MG63 (cell line): ENCODE measurements at regions not wholly inside any gene's neighbourhood (a gene's known extent, or its start where the extent isn't known, plus 50 kb on each side); places are given as distances from the start of the nearest gene placed in this dataset.
"Not testable (repeated sequence)": the region's sequence is repeated elsewhere in the genome, so short reads cannot be mapped to it uniquely, and the experiment has no call there.

Experiments used
- DNase-seq: peaks from one replicate; pipeline ENCODE4 v3.0.0-alpha.2; 2020
- H3K27me3 ChIP-seq: fragments of 250-450 bp; sonication (Bioruptor Pico); 2 replicates; pipeline ENCODE4 v1.5.1; 2020; ENCODE audit warnings: mild to moderate bottlenecking, moderate library complexity
- H3K36me3 ChIP-seq: fragments of 250-450 bp; sonication (Bioruptor Pico); 2 replicates; pipeline ENCODE4 v1.5.1; 2020; ENCODE audit warnings: mild to moderate bottlenecking, moderate library complexity
- H3K4me3 ChIP-seq: fragments of 250-450 bp; sonication (Bioruptor Pico); 2 replicates; pipeline ENCODE4 v1.5.1; 2020; ENCODE audit warnings: mild to moderate bottlenecking, moderate library complexity
- H3K9me3 ChIP-seq: fragments of 250-450 bp; sonication (Bioruptor Pico); 2 replicates; pipeline ENCODE4 v1.5.1; 2020; ENCODE audit warnings: mild to moderate bottlenecking, moderate library complexity

DNA sequence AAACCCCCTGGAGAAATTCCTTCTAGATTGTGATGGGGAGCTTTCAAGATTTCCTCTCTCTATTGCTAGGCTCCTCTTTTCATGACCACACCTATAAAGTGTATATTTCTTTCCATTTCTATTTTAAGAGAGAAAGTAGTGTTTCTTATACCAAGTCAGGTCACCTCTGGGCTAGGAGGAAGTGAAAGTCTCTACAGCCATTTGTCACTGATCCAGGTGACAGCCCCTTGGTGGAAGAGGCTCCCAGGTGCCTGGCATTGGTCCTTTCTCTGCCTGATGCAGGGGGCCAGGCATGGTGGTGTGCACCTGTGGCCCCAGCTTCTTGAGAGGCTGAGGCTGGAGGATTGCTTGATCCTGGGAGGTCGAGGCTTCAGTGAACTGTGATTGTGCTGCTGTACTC is 64.7 kb downstream of the DHCR7 start:
- no peak overlapping the region for H3K4me3 ChIP-seq
- H3K36me3 ChIP-seq = no peaks in the 10 kb centered on the region
- H3K27me3 ChIP-seq = peaks cover 8% of the 10 kb centered on the region
- H3K9me3 ChIP-seq = no peaks in the 10 kb centered on the region
- DNase-seq = no peak

DNA sequence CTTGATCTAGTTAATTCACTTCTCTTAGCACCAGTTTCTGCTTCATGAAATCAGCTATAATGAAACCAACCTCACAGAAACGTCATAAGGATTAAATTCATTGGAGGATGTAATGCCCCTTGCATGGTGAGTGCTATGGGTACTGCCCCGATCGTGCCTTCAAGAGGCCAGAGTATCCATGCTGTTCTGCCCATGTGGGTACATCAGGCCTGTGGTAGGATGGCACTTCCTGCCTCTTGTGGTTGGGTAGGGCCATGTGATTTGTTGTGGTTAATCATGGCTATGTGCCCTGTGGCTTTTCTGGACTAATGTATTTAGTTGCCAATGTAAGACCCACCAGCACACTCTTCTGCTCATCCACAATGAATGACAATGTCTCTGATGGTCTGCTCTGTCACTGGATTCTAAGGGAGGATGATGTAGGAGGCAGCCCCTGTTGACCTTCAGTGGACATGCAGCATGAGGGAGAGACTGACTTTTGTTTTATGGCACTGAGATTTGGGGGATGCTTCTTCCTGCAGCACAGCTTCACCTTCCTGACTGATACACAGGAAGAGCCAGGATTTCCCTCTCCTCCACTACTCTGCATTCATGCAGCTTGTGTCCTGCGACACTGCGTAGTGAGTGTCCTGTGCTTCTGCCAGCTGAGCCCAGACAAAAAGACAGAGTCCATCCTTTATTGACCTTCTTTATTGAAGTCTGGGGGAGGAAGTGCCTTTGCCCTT is 66.2 kb downstream of the DHCR7 start:
- H3K36me3 ChIP-seq = no peaks in the 10 kb centered on the region
- H3K27me3 ChIP-seq = peaks cover 19% of the 10 kb centered on the region
- no peak overlapping the region for H3K4me3 ChIP-seq
- DNase-seq = no peak
- no peaks in the 10 kb centered on the region for H3K9me3 ChIP-seq

DNA sequence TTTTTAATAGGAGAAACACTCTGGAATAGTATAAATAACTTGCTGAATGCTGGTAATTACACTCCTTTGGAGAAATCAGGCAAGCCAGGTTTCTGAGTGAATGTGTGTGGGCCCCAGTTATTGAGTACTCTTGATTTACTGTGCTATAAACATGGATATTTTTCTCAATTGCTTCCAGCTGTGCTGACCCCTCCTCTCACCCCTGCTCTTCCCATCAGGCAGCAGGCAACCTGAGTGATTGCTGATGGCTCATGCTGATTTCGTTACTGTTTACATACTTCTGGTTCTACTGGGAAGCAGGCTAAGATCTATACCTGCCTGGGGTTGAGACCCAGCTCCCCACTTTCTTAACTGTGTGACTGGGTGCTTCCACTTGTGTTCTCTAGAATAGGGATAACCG is 68.5 kb downstream of the DHCR7 start:
- Histone ChIP-seq H3K36me3 (no peaks in the 10 kb centered on the region), H3K4me3 (no peak overlapping the region), H3K9me3 (no peaks in the 10 kb centered on the region), H3K27me3 (peaks cover 16% of the 10 kb centered on the region)
- DNase-seq = no peak

DNA sequence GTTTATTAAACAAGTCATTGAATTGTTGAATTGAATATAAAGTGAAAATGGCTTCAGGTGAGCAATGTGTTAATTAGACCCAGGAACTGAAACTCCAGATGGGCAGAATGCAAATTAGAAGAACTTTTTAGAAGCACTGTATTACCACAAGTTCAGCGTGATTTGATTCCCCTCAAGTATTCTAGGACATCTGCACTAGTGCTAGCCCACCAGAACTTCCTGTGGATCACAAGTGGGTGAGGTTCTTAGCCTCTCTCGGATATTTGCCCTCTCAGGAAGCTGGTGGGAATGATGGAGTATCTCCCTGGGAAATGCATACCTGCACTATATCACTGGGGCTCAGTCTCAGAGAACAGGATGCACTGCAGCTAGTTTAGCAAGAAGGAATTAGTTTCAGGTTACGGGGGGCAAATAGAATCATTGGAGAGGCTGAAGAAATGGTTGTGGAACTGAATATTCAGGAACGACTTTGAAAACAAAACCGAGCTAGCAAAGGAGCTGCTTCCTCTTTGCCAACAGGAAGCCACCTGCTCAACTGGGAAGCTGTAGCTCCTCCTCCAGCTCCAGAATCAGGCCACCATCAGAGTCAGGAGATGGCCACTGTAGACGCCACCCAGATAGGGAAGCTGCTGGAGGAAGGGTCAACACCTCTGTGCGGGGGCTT is 74.3 kb downstream of the DHCR7 start:
- DNase-seq = no peak
- Histone ChIP-seq H3K4me3 (no peak overlapping the region), H3K36me3 (no peaks in the 10 kb centered on the region), H3K9me3 (no peaks in the 10 kb centered on the region), H3K27me3 (peaks cover 13% of the 10 kb centered on the region)

DNA sequence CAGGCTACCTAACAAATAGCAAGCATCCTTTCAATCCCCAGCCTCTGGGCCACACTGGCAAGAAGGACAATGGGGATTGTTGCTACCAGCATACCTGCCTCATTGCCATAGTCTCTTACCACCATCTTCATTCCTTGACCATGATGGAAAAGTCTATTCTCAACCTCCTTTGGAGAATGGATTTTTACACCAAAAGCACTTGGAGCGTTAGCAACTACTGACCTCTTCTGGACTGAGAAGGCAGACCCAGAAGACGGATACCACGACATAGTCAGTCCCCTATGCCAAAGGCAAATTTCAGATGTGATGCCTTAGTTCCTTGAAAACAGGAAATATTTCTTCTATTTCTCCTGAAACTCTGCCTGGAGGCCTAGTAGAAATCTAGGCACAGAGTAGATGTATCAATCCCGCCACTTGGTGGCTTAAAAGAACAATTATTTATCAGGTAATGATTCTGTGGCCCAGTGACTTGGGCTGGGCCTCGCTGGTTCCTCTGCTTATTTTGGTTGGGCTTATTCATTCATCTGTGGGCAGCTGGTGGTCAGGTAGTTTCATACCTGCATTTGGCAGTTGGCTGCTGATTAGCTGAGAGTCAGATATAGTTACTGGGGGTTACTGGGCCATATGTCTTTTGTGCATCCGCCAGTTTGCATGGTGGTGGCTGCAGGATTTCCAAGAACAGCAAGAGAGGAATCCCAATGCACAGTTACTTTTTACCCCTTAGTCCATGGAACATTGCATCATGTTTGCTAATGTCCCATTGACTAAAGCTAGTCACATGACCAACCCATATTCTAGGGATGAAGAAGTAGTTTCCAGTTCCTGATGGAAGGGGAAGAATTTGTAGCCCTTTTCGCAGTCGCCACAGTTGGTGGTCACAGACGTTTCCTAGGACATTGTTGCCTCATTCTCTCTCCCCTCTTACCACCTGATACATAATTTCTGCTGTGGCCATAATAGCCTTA is 75.2 kb downstream of the DHCR7 start:
- DNase-seq = no peak
- H3K9me3 ChIP-seq = no peaks in the 10 kb centered on the region
- peaks cover 12% of the 10 kb centered on the region for H3K27me3 ChIP-seq
- H3K36me3 ChIP-seq = no peaks in the 10 kb centered on the region
- no peak overlapping the region for H3K4me3 ChIP-seq

DNA sequence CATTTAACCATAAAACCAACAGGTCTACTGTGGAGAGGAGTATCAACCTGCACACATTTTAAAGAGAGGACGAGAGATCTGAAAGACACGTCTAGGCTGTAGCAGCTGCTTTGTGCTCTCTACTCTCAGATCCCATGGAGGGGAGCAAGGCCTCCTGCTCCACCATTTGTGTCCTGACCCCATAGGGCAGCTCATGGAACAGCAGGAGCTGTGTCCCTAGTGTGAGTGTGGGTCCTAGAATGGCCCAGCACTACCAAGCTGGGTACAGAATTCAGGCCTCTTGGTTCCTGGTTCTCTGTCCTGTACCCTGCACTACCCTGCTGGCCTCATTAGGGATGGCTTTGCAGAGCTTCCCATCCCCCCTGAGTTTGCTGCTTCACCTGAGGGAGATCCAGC is 76.5 kb downstream of the DHCR7 start:
- no peaks in the 10 kb centered on the region for H3K27me3 ChIP-seq
- no peak overlapping the region for H3K4me3 ChIP-seq
- no peaks in the 10 kb centered on the region for H3K36me3 ChIP-seq
- DNase-seq = no peak
- H3K9me3 ChIP-seq = no peaks in the 10 kb centered on the region

DNA sequence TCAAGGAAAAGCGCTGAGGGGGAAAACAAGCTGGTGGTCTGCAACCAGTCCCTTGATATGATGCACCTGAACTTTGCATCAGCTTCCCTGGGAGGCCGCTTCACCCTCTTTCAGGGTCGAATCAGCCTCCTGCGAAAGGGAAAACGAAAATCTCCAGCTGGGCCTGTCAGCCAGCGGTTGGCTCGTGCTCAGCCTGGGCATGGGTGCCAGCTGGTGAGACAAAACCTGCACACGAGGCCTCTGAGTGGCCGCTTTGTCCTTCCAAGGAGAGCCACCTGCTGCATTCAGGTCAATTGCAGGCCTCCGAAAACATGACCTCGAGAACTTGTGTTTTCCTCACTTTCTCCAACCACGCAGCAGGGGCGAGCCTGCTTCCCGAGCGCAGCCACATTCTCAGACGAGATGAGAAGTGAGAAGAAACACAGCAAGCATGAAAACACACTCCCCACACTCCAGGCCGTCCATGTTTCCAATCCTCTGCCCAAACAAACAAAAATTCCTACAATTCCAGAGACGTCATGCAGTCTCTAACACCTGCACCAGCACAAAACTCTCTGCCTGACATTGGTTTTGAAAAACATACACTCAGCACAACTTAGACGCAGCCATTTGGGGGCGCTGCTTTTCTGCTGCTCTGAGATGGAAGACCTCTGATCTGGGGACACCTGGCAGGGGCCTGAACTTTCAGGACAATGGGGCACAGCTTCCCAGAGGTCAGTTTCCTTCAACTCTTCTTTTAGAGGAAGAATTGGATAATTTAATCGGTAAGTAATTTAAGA is 77.1 kb downstream of the DHCR7 start:
- H3K4me3 ChIP-seq = no peak overlapping the region
- DNase-seq = no peak
- H3K36me3 ChIP-seq = no peaks in the 10 kb centered on the region
- H3K27me3 ChIP-seq = no peaks in the 10 kb centered on the region
- no peaks in the 10 kb centered on the region for H3K9me3 ChIP-seq

DNA sequence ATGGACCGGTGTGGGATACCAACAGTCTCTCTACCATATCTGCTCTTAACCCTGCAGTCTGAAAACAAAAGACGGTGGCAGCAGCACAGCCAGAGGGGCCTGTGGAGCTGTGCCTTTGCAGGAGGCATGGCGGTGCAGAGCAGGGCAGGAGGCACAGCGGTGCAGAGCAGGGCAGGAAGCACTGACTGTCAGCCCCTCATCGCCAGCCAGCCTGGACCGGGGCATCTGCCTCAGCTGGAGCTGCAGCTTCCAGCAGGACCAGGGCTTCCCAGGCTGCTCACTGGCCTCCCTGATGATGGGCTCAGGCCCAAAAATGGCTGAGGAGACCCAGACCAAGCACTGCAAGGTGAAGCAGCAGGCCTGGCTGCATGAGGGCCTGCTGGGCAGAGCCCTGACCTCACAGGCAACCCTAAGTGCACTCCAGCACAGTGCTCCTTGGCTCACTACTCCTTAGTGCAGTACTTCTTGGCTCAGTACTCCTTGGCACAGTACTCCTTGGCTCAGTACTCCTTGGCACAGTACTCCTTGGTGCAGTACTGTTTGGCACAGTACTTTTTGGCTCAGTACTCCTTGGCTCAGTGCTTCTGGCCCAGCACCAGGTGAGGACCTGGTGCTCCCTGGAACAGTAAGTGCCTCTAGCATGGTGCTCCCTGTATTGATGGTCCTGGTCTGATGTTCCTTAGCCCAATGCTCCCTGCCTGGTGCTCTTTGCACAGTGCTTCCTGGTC is 78.0 kb downstream of the DHCR7 start:
- no peaks in the 10 kb centered on the region for H3K9me3 ChIP-seq
- H3K27me3 ChIP-seq = no peaks in the 10 kb centered on the region
- H3K4me3 ChIP-seq = no peak overlapping the region
- DNase-seq = no peak
- H3K36me3 ChIP-seq = no peaks in the 10 kb centered on the region

DNA sequence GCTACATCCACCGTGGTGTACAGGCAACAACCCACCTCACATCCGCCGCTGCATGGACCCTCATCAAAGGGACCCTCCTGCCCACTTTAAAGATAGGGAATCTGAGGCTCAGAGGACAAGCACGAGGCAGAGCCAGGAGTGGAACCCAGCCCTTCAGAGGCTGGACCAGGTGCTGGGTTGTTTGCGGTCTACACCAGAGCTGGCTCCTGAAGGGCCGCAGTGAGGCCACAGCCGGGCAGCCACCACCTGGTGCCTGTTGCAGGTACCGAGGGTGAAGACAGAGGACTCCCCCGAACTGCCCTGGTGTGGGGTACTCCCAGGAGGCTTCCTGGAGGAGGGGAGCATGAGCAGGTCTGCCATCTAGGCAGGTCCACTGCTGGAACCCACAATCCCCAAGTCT is 78.8 kb downstream of the DHCR7 start:
- DNase-seq = no peak
- Histone ChIP-seq H3K36me3 (no peaks in the 10 kb centered on the region), H3K4me3 (no peak overlapping the region), H3K9me3 (no peaks in the 10 kb centered on the region), H3K27me3 (no peaks in the 10 kb centered on the region)

DNA sequence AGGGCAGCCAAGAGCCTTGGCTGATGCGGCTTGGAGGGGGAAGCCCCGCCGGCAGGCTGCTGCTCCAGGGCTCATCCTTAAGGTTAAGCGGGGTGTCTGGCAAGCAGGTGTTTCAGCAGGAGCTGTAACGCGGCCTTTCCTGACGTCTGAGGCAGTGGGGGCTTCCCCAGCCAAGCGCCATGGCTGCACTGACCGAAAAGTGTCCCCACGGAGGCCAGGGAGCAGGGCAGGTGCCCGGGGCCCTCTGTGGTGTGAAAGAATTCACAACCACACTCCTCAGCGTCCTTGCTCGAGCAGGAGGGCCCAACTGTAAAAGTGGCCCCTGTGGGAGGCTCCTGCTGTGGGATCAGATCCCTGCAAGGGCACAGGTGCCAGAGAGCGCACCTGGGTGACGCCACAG is 79.2 kb downstream of the DHCR7 start:
- no peak overlapping the region for H3K4me3 ChIP-seq
- DNase-seq = no peak
- no peaks in the 10 kb centered on the region for H3K27me3 ChIP-seq
- H3K36me3 ChIP-seq = no peaks in the 10 kb centered on the region
- no peaks in the 10 kb centered on the region for H3K9me3 ChIP-seq

DNA sequence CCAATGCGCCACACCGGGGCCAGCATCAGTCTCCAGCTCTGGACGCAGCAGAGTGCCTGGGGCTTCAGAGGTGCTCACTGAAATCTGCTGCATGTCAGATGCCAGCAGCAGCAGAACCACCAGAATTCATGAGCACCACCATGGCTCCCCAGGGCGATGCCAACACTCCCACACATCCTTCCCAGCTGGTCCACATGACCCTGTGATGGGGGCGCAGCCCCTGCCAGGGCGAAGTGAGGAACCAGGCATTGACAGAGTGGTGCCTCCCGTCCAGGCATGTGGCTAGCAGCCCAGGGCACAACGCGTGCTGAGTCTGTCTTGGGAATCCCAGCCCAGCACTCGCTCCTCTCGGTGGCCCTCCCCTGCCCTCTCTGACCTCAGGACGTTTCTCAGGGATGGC is 80.4 kb downstream of the DHCR7 start:
- no peaks in the 10 kb centered on the region for H3K36me3 ChIP-seq
- no peaks in the 10 kb centered on the region for H3K27me3 ChIP-seq
- no peak overlapping the region for H3K4me3 ChIP-seq
- no peak for DNase-seq
- H3K9me3 ChIP-seq = no peaks in the 10 kb centered on the region

DNA sequence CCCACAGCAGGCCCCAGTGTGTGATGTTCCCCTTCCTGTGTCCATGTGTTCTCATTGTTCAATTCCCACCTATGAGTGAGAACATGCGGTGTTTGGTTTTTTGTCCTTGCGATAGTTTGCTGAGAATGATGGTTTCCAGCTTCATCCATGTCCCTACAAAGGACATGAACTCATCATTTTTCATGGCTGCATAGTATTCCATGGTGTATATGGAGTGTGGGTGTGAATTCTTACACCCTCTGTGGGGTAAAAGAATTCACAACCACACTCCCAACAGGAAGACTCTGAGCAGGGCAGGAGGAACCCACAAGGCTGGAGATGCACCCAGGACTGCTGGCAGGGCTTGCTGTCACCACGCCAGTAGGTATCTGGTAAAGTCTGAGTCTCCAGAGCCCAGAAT is 80.9 kb downstream of the DHCR7 start:
- not testable (repeated sequence) for H3K36me3 ChIP-seq, H3K4me3 ChIP-seq, H3K27me3 ChIP-seq, DNase-seq, H3K9me3 ChIP-seq

DNA sequence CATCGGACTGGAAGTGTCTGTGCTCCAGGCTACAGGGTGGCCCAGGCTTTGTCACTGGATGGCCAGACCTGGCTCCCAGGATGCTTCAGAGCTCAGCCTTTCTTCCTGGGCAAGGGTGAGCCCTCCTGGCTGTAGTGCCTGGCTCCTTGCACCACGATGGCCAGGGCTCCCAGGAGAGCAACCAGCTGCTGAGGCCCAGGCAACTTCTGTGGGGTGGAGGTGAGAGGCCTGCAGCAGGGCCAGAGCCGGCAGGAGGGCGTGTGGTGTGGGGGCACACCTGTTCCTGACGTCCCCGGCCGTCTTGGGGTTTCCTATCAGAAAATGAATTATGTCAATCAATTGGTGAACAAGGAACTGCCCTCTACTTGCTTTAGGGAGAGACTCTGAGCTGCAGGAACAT is 82.1 kb downstream of the DHCR7 start:
- H3K27me3 ChIP-seq = no peaks in the 10 kb centered on the region
- H3K9me3 ChIP-seq = no peaks in the 10 kb centered on the region
- H3K36me3 ChIP-seq = no peaks in the 10 kb centered on the region
- no peak overlapping the region for H3K4me3 ChIP-seq
- DNase-seq = no peak

DNA sequence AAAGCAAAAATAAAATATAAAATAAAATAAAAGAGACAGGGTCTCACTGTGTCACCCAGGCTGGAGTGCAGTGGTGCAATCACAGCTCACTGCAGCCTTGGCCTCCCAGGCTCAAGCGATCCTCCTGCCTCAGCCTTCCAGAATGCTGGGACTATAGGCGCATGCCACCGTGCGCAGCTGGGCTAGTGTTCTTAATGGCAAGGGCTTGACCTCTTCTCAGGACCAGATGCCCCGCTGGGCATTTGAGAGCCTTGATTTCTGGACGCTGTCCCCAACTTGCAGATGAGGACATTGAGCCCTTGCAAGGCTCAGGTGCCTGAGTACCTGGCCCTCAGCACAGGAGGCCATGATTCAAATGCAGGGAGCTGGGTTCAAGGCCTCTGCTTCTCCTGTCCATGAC is 82.6 kb downstream of the DHCR7 start:
- Histone ChIP-seq H3K9me3 (no peaks in the 10 kb centered on the region), H3K4me3 (no peak overlapping the region), H3K27me3 (no peaks in the 10 kb centered on the region), H3K36me3 (no peaks in the 10 kb centered on the region)
- no peak for DNase-seq

DNA sequence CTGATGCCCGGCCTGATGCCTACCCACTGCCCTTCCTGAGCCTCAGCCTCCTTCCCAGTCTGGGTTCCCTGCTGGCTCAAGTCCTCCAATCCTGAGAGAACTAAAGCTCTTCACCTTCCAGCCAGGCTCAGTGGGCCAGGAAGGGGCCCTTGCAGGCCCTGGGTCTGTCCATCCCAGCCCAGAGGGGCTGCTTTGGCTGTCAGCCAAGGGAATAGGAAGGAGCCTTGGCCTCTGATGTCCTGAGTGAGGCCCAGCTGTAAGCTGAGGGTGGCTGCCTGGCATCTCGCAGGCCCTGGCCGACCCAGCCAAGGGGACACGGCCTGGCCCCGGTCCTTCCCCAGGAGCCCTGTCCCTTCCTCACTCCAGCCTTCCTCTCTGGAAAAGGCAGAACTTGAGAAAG is 83.4 kb downstream of the DHCR7 start:
- H3K36me3 ChIP-seq = no peaks in the 10 kb centered on the region
- H3K9me3 ChIP-seq = no peaks in the 10 kb centered on the region; the same call in 1 of the 2 replicates
- no peak overlapping the region for H3K4me3 ChIP-seq
- peaks cover 3% of the 10 kb centered on the region; the same call in 1 of the 2 replicates for H3K27me3 ChIP-seq
- DNase-seq = no peak

DNA sequence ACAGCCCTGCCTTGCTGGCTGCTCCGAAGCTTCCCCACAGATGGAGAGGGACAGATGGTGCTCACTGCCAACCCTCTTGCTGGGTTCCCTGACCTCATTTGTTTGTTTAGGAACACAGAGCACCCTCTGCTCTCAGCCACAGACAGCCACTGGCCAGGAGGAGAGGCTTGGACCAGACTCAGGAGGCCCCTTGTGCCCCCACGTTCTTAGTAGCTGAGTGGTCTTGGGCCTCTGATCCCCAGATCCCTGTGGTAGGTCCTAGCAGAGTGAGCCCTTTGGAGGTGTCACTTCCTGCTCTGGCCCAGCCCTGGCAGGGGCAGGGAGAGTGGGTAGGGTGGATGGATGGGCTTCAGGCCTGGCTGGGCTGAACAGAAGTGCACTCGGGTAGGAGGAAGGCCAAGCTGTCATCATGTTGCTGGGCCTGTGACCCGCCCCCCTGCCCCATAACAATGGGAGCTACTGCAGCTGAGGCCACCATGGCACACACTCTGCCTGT is 84.0 kb downstream of the DHCR7 start:
- H3K9me3 ChIP-seq = no peaks in the 10 kb centered on the region; the same call in 1 of the 2 replicates
- H3K4me3 ChIP-seq = no peak overlapping the region
- DNase-seq = peak; percentile 72
- no peaks in the 10 kb centered on the region for H3K36me3 ChIP-seq
- H3K27me3 ChIP-seq = peaks cover 3% of the 10 kb centered on the region; the same call in 1 of the 2 replicates
